H1 (cell line): ENCODE measurements at regions not wholly inside any gene's neighbourhood (a gene's known extent, or its start where the extent isn't known, plus 50 kb on each side); places are given as distances from the start of the nearest gene placed in this dataset.

ENCODE experiments used
- CTCF ChIA-PET: fragments of 300-600 bp; sonication (Branson Sonifier 250); formaldehyde crosslinking; loops from one replicate; lab custom pipeline; 2021; ENCODE audit not compliant: partially characterized antibody; lab: Charles Lee
- POLR2A ChIA-PET: fragments of 300-600 bp; sonication (Branson Sonifier 250); formaldehyde crosslinking; loops from one replicate; lab custom pipeline; 2021; ENCODE audit warnings: inconsistent platforms; ENCODE audit not compliant: partially characterized antibody; lab: Charles Lee
- DNase-seq, 2 experiments: peaks; one replicate each; pipeline versions ENCODE4 v3.0.0 to v3.0.0-alpha.2; 2010 to 2022; ENCODE audit warnings: low spot score in 2 of 2, low read depth in 1 of 2, mixed read lengths in 1 of 2
- FAIRE-seq: peaks from 2 replicates; lab custom pipeline; 2011; peaks lifted over from hg19 to GRCh38; lab: Jason Lieb, UNC
- H2AFZ ChIP-seq: 2 replicates; pipeline ENCODE4 v1.8.1; 2012; ENCODE audit warnings: low read length, inconsistent platforms
- H2AK5ac ChIP-seq: 2 replicates; pipeline ENCODE4 v1.6.1; 2013; ENCODE audit warnings: low read depth, low read length
- H2BK120ac ChIP-seq: replicated peaks from 2 replicates; pipeline ENCODE3; 2013; ENCODE audit warnings: low read depth, low read length, inconsistent platforms
- H2BK12ac ChIP-seq: 2 replicates; pipeline ENCODE4 v1.6.1; 2013; ENCODE audit warnings: low read depth, low read length
- H2BK15ac ChIP-seq: 2 replicates; pipeline ENCODE4 v1.6.1; 2013; ENCODE audit warnings: low read length
- H2BK20ac ChIP-seq: 2 replicates; pipeline ENCODE4 v1.6.1; 2013; ENCODE audit warnings: low read length
- H2BK5ac ChIP-seq: 2 replicates; pipeline ENCODE4 v1.6.1; 2013; ENCODE audit warnings: low read depth, low read length
- H3K14ac ChIP-seq: 2 replicates; pipeline ENCODE4 v1.6.1; 2013; ENCODE audit warnings: inconsistent platforms; ENCODE audit not compliant: insufficient read length
- H3K18ac ChIP-seq: 2 replicates; pipeline ENCODE4 v1.6.1; 2013; ENCODE audit warnings: low read length; ENCODE audit errors: extremely low read depth
- H3K23ac ChIP-seq: 2 replicates; pipeline ENCODE4 v1.6.1; 2013; ENCODE audit warnings: inconsistent platforms; ENCODE audit not compliant: insufficient read length
- H3K23me2 ChIP-seq: 2 replicates; pipeline ENCODE4 v1.6.1; 2013; ENCODE audit warnings: low read depth, low read length
- H3K27ac ChIP-seq: 2 replicates; pipeline ENCODE4 v1.6.1; 2011; ENCODE audit warnings: low read depth, low read length, inconsistent platforms
- H3K27me3 ChIP-seq, 4 experiments: replicated peaks in 1 of 4; 1 replicate in 1 of 4; 2 replicates in 3 of 4; pipeline versions ENCODE4 v1.6.1 to v1.8.1; 2011 to 2013; ENCODE audit warnings: low read length in 3 of 4, mild to moderate bottlenecking in 3 of 4, inconsistent platforms in 2 of 4, mixed read lengths in 2 of 4, moderate library complexity in 1 of 4; ENCODE audit not compliant: control insufficient read depth in 3 of 4, insufficient read depth in 3 of 4; ENCODE audit errors: extremely low read depth in 1 of 4
- H3K36me3 ChIP-seq, 4 experiments: 2 replicates each; pipeline versions ENCODE4 v1.6.1 to v1.8.1; 2011 to 2013; ENCODE audit warnings: mild to moderate bottlenecking in 4 of 4, low read length in 3 of 4, moderate library complexity in 2 of 4, control low read depth in 1 of 4, inconsistent platforms in 1 of 4; ENCODE audit not compliant: insufficient read depth in 4 of 4, control insufficient read depth in 2 of 4
- H3K4ac ChIP-seq: replicated peaks from 2 replicates; pipeline ENCODE3; 2013; ENCODE audit warnings: low read length, low read depth, mixed read lengths, inconsistent platforms; ENCODE audit not compliant: insufficient read length
- H3K4me1 ChIP-seq, 4 experiments: replicated peaks in 1 of 4; 1 replicate in 1 of 4; 2 replicates in 3 of 4; pipeline versions ENCODE4 v1.6.1 to v1.8.1; 2011 to 2013; ENCODE audit warnings: low read length in 3 of 4, inconsistent platforms in 2 of 4, mixed read lengths in 1 of 4; ENCODE audit not compliant: insufficient read depth in 4 of 4, control insufficient read depth in 3 of 4
- H3K4me2 ChIP-seq, 2 experiments: 2 replicates each; pipeline versions ENCODE4 v1.6.1 to v1.8.1; 2011 to 2013; ENCODE audit warnings: low read depth in 2 of 2, low read length in 2 of 2, control low read depth in 1 of 2, inconsistent platforms in 1 of 2, mild to moderate bottlenecking in 1 of 2; ENCODE audit not compliant: insufficient read depth in 1 of 2
- H3K4me3 ChIP-seq, 4 experiments: fragments of 200-600, 300-600 bp in 1 of 4; sonication (generic), shearing (Covaris generic), sonication (Bioruptor Twin) in 1 of 4; 2 replicates each; pipeline versions ENCODE4 v1.5.1 to v1.8.1; 2011 to 2016; ENCODE audit warnings: low read length in 4 of 4, low read depth in 3 of 4, control low read depth in 2 of 4, inconsistent platforms in 2 of 4, mild to moderate bottlenecking in 2 of 4, mixed read lengths in 1 of 4, moderate library complexity in 1 of 4; ENCODE audit not compliant: insufficient read depth in 2 of 4; ENCODE audit errors: extremely low read depth in 1 of 4
- H3K56ac ChIP-seq: replicated peaks from 2 replicates; pipeline ENCODE3; 2013; ENCODE audit warnings: low read depth, mild to moderate bottlenecking, mixed read lengths, low read length, inconsistent platforms; ENCODE audit not compliant: insufficient read length
- H3K79me1 ChIP-seq: 2 replicates; pipeline ENCODE4 v1.6.1; 2013; ENCODE audit warnings: low read depth, low read length, control low read depth
- H3K79me2 ChIP-seq, 2 experiments: 2 replicates each; pipeline versions ENCODE4 v1.6.1 to v1.8.1; 2012 to 2013; ENCODE audit warnings: low read length in 2 of 2, mild to moderate bottlenecking in 2 of 2, inconsistent platforms in 1 of 2; ENCODE audit not compliant: insufficient read depth in 2 of 2, control insufficient read depth in 1 of 2
- H3K9ac ChIP-seq, 4 experiments: replicated peaks in 1 of 4; 1 replicate in 1 of 4; 2 replicates in 3 of 4; pipeline versions ENCODE4 v1.6.1 to v1.8.1; 2011 to 2013; ENCODE audit warnings: low read depth in 3 of 4, low read length in 3 of 4, control low read depth in 2 of 4, mild to moderate bottlenecking in 2 of 4, moderate library complexity in 2 of 4, inconsistent platforms in 1 of 4; ENCODE audit errors: extremely low read depth in 1 of 4
- H3K9me3 ChIP-seq, 2 experiments: 2 replicates each; pipeline versions ENCODE4 v1.6.1 to v1.8.1; 2012 to 2013; ENCODE audit warnings: mild to moderate bottlenecking in 2 of 2, moderate library complexity in 2 of 2, control low read depth in 1 of 2, inconsistent platforms in 1 of 2, low read depth in 1 of 2, low read length in 1 of 2, mixed read lengths in 1 of 2; ENCODE audit not compliant: insufficient read depth in 2 of 2
- H4K20me1 ChIP-seq, 2 experiments: replicated peaks in 1 of 2; 2 replicates each; pipeline versions ENCODE3 to v1.8.1; 2011 to 2013; ENCODE audit warnings: inconsistent platforms in 2 of 2, low read length in 2 of 2, mild to moderate bottlenecking in 1 of 2; ENCODE audit not compliant: insufficient read depth in 2 of 2, control insufficient read depth in 1 of 2
- H4K5ac ChIP-seq: 2 replicates; pipeline ENCODE4 v1.6.1; 2013; ENCODE audit warnings: low read length, low read depth, mixed read lengths, inconsistent platforms; ENCODE audit not compliant: insufficient read length
- H4K8ac ChIP-seq: 2 replicates; pipeline ENCODE4 v1.8.0; 2013; ENCODE audit warnings: mild to moderate bottlenecking, moderate library complexity, low read length, inconsistent platforms; ENCODE audit not compliant: insufficient read depth; ENCODE audit errors: extremely low read depth
- H4K91ac ChIP-seq: replicated peaks from 2 replicates; pipeline ENCODE3; 2013; ENCODE audit warnings: low read length, mixed read lengths, inconsistent platforms; ENCODE audit not compliant: insufficient read length
- ASH2L ChIP-seq: fragments of 200-600, 300-600 bp; sonication (generic); IDR thresholded peaks from one replicate; pipeline ENCODE4 v1.7.1; 2017; ENCODE audit warnings: low read length
- CBX5 ChIP-seq: fragments of 300-800, 300-1000 bp; sonication (generic); IDR thresholded peaks from 2 replicates; pipeline ENCODE4 v1.7.1; 2016; ENCODE audit warnings: antibody characterized with exemption, low read length, low read depth
- CTBP2 ChIP-seq: IDR thresholded peaks from 2 replicates; pipeline ENCODE4 v1.7.0; 2011; ENCODE audit warnings: borderline replicate concordance, mild to moderate bottlenecking, moderate library complexity, mixed read lengths, low read length; ENCODE audit not compliant: insufficient read depth, insufficient read length
- PHF8 ChIP-seq: fragments of 200-600 bp; sonication (generic); conservative IDR thresholded peaks from 2 replicates; pipeline ENCODE4 v1.7.1; 2012; ENCODE audit warnings: low read depth, mild to moderate bottlenecking, inconsistent platforms, low read length, moderate library complexity
- RXRA ChIP-seq: IDR thresholded peaks from 2 replicates; pipeline ENCODE4 v1.6.1; 2011; ENCODE audit warnings: low read depth, mild to moderate bottlenecking, low read length, moderate library complexity; ENCODE audit not compliant: insufficient read depth
- TBP ChIP-seq: IDR thresholded peaks from 2 replicates; pipeline ENCODE4 v1.6.1; 2011; ENCODE audit warnings: low read depth, low read length, improper control_type of control experiment
- TCF12 ChIP-seq: IDR thresholded peaks from 2 replicates; pipeline ENCODE4 v1.6.1; 2011; ENCODE audit warnings: low read depth, mild to moderate bottlenecking, low read length
- WGBS, 2 experiments: shearing (Covaris generic) in 1 of 2; methylation state at CpG; one replicate each; pipeline versions ENCODE4 v1.1.6 to v1.1.7; 2013 to 2015; ENCODE audit warnings: low lambda C conversion rate in 2 of 2, mixed read lengths in 2 of 2, inconsistent platforms in 1 of 2, low coverage in 1 of 2, missing lambda C conversion rate in 1 of 2; ENCODE audit not compliant: insufficient replicate concordance in 2 of 2, insufficient coverage in 1 of 2, insufficient read length in 1 of 2; ENCODE audit errors: extremely low coverage in 1 of 2, missing lambda C conversion rate in 1 of 2; 5-methylcytosine and 5-hydroxymethylcytosine counted together

GRCh38 chr11:109961261-109961660 is 131.9 kb upstream of the ZC3H12C start:
- 88% methylated on average over 2 of the region's 2 CpGs; no CpG with 5 or more reads in 1 of the 2 experiments for WGBS, 2 experiments
- H2BK12ac ChIP-seq: no peak overlapping the region
- H2AFZ ChIP-seq: no peak overlapping the region
- no peak overlapping the region for H2BK20ac ChIP-seq
- no peak overlapping the region for H3K27ac ChIP-seq
- H3K14ac ChIP-seq: no peak overlapping the region
- no peak overlapping the region for H3K23ac ChIP-seq
- no peak overlapping the region for H3K4me2 ChIP-seq
- H3K9me3 ChIP-seq: no peaks in the 10 kb centered on the region
- no peaks in the 10 kb centered on the region for H4K20me1 ChIP-seq
- no peak overlapping the region for H4K91ac ChIP-seq
- H3K18ac ChIP-seq: no peak overlapping the region
- H3K56ac ChIP-seq: no peak overlapping the region
- H2BK15ac ChIP-seq: no peak overlapping the region
- no peak overlapping the region for H4K5ac ChIP-seq
- H2BK120ac ChIP-seq: no peak overlapping the region
- H2AK5ac ChIP-seq: no peak overlapping the region
- H3K4ac ChIP-seq: no peak overlapping the region
- CTCF ChIA-PET: interaction anchor here (0.6 to 1.2 kb wide), 2 partner anchors 35 to 240 kb away, joined by 3 read pairs; no protein-coding TSS in a partner anchor
- no peaks in the 10 kb centered on the region; a peak in 2 of 7 replicates for H3K4me1 ChIP-seq
- no peak overlapping the region for H3K4me3 ChIP-seq
- no peaks in the 10 kb centered on the region for H3K23me2 ChIP-seq
- FAIRE-seq: no peak
- H3K36me3 ChIP-seq: no peaks in the 10 kb centered on the region
- DNase-seq: no peak
- POLR2A ChIA-PET: interaction anchor here (0.7 kb wide), 1 partner anchor 131 kb away, joined by 3 read pairs; the partner anchor contains the start of gene ZC3H12C
- no peaks in the 10 kb centered on the region for H3K27me3 ChIP-seq
- H4K8ac ChIP-seq: no peak overlapping the region; the same call in 1 of the 2 replicates
- no peaks in the 10 kb centered on the region for H3K79me1 ChIP-seq
- no peak overlapping the region for H2BK5ac ChIP-seq
- H3K9ac ChIP-seq: no peak overlapping the region
- H3K79me2 ChIP-seq: no peaks in the 10 kb centered on the region
- TF ChIP-seq CBX5 (no peak), CTBP2 (no peak), TBP (no peak), TCF12 (no peak), PHF8 (no peak), ASH2L (no peak), RXRA (no peak)
